Activated effector memory CD4-positive, alpha-beta T cell treated with anti-CD3 and anti-CD28 coated beads, Interleukin-2, amount 50 U/mL, for 16 hours (primary cell): ENCODE measurements at regions not wholly inside any gene's neighbourhood (a gene's known extent, or its start where the extent isn't known, plus 50 kb on each side); places are given as distances from the start of the nearest gene placed in this dataset.

Experiments used
- DNase-seq: peaks from one replicate; pipeline ENCODE4 v3.0.0-alpha.2; 2020

DNA sequence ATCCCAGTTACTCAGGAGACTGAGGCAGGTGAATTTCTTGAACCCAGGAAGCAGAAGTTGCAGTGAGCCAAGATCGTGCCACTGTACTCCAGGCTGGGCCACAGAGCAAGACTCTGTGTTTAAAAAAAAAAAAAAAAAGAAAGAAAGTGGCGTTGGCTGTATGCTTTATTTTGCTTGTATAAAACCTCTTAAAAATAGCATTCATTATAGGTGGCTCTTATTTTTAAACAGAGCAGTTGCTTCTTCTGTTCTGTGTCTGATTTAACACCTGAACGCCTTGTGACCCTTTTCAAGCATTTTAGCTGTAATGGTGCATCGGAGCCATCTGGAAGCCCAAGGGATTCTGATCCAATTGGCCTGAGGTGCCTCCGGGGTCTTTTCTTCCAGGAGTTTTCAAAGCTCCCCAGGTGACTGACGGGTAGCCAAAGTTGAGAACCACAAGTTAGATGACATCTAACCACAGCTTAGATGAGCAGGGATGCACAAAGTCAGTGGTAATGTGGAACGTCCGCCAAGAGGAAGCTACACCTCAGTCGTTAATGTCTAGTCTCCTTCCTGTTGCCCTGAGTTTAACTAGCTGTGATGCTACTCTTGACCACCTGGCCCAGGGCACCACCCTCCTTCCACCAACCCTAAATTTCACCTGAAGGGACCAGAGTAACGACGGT lies 274.6 kb upstream of the KLF6 start:
- no peak for DNase-seq

DNA sequence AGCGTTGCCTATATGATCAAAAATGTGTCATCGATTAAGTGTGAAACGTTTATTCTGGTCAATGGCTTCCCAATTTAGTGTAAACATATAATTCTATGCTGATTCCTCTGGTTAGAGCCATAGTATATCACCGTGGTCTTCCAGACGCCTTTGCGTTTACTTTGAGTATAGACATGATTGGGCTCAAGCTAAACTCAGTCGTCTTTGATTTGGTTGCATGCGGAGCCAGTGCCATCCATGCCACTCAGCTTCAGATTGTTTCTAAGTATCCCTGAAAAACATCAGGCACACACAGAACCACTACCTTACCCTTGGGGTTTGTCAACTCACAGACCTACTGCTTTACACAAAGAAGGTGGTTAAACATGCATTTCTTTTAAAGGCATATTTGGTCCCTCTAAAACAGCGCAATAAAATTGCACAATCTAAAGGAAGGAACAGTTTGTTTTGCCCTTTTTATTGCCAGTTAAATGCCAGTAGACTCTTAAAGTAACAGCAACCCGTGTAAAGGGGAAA lies 273.6 kb upstream of the KLF6 start:
- DNase-seq = no peak

DNA sequence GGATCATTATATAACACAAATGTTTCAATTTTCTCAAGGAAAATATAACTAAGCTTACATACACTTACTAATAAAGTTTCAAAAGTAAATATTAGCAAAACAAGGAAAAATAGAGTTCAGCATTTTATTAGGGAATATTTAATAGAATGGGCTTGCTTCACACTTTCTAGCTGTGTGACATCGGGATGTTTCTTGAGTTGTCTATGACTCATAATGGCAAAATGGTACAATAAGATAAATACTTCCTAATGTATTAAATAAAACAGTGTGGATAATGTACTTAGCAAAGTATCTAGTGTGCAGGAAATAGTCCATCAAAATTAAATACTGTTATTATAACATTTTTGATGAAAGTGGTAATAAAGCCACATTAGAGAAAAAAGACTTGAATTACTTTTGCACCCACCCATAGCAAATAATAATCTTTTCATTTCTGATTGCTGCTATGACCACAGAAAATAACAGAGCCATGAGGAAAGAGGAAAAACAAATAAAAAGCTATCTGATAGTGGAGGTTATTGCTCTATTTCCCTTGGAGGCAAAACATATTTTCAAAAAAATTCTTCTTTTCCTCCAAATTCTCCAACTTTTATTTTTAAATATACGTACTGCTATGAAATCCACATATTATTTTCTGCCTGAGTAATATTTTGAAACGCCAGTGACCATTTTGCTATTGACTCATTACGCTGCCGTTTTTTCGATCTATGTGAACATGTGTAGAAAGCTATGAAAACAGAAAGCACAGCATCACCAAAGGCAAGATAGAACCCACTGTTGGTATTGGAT lies 272.9 kb upstream of the KLF6 start:
- DNase-seq = no peak

DNA sequence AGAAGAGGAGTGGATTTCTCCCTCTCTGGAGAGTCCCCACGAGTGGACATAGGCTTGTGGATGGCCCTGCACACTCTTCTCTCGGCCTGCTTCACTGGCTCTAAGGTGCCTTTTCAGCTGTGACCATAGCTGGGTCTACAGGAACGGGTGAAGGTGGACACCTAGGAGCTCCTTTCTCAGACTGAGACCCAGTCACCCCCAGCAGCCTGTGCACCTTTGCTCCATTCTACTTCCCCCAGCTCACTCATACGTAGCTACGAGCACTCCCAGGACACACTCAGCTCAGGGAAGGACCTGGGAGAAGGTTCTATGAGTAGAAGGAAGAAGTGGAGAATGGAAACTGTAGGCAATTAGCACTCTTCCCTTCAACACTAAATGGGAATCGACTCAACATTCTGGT lies 272.0 kb upstream of the KLF6 start:
- no peak for DNase-seq

DNA sequence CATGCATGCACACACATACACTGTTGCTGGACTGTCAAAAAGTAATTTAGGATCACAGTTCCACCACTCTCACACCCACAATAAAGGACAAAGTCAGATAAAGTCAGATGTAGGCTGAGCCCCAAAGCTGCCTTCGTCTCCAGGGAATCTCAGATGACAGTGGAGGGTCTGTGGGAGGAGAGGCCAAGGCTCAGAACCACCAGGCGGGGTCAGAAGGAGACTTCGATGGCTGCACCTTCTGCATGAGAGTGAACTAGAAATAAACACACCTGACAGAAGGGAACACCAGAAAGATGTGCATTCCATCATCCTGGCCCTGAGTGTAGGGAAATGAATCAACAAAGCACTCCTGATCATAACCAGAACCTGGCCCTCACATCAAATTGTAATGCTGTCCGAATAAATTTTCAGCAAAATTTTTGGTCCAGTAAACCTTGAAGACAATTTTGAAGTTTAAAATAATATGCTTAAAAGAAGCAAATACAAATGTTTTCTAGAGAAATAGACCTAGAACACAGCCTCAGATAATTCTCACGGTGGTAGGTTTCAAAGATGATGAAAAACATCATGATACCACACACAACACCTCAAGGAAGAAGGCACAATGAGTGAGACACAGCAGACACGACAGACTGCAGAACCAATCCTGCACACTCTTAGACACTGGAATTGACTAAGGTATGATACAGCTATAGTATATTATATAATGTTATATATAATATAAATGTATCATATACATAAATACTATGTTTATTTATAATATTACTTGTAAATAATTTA lies 269.8 kb upstream of the KLF6 start:
- DNase-seq = no peak

DNA sequence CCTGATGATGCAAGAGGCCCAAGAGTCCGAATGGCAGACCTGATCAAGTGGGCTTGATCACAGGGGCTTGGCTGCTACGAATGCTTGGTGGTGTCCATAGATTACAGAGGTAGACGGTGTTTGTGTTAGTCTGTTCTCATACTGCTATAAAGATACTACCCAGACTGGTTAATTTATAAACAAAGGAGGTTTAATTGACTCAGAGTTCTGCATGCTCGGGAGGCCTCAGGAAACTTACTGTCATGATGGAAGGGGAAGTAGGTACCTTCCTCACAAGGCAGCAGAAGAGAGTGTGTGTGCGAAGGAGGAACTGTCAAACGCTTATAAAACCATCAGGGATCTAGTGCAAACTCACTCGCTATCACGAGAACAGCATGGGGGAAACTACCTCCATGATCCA lies 268.9 kb upstream of the KLF6 start:
- DNase-seq = no peak

DNA sequence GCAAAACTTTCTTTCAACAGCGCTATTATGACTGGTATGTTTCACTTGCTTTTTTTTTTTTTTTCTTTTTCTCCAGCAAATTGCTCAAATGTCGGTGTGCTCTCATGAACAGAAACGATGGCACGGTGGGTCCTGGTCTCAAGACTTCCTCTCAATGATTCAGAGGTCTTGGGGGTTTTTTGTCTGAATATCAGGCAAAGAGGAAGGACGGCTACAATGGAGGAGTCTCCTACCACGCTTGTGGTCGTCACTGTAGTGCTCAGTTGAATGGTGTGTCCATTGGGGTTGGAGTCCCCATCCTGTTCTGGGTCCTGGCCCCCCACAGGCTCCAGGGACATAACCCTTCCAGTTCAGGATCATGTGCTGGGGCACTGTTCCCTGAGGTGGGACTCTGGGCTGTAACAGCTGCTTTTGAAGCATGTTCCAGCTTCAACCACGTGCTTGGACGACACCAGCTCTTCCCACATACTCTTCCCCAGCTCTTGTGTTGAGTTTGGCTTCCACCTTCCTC lies 266.7 kb upstream of the KLF6 start:
- DNase-seq = no peak

DNA sequence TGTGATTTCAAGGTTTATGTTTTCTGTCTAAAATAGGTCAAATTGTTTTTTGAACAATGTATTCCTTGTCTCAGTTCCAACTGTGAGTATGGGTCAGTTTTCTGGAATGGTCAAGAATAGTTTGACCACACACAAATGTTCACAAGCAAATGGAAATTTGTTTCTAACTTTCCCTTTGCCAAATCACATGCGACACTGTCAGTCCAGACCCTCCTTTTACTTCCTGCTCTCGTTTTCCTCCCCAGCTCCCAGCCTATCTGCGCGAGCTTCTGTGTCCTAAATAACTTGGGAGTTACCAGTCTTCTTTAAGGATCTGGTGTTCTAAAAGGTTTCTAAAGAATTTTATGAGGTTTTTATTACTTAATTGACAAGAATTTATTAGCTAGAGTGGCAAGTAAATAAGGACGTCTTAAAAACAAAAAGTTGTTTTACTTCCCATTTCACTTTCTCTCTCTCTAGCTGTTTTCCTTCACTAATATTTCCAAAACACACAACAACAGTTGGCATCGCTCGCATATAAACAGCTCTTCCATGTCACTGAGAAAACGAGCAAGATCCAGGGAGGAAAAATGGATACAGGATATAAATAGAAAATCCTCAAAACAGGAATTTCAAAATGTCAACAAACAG lies 266.1 kb upstream of the KLF6 start:
- no peak for DNase-seq

DNA sequence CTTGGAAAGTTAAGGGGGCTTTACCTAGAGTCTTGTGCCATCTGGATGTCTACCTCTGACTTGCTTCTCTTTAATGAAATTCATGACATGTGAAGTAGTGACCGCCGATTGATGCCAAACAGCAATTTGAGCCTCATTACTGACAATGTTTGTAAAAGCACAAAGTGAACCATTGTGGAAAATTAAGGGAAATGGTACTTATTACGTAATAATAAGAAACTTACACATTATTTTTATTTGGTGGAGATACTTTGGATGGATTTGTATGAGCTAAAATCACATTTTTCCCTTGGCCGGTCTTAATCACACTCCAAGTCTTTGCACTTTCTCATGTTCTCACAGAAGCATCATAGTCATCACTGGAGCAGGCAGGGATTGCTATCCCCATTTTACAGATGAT lies 265.1 kb upstream of the KLF6 start:
- no peak for DNase-seq

DNA sequence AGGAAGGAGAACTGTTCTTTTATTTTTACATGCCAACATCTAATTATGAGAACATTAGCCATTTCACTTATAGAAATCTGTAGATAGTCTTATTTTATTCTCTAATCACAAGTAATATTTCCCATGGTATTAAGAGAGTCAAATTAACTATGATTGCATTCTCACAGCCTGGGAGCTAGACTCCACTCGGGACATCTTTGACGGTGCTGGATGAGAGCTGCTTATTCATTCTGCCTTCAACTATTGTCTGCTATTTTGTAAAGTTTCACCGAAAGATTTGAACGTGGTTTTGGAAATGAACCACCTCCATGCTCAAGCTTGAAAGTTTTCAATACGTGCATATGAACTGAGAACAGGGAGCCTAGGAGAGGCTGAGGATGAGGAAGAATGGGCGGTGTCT lies 264.3 kb upstream of the KLF6 start:
- no peak for DNase-seq

DNA sequence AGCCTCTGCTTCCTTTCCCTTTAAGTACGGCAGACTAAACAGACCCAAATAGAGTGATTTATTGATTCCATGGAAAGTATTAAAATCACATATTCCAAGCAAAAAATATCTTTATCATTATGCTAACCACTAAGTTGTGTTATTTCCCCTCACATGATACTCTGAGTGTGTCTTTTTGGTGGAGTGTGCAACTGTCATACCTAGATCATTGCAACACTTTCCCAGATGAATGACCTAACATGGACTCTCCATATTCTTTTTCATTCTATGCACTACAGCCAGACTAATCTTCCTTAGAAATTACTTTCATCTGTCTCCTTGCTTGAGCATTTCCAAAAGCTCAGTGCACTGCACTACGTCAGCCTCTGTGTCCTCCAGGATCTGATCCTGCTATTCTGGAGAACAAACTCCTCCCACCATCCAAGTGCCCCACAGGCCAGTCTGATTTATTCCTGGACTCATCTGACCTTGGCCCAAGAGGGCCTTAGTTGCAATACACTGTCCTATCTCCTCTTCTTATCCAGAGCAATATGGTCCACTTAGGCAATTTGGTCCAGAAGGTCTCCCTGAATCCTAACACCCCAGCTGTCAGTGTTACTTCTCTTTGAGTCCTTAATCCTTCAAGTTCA lies 263.3 kb upstream of the KLF6 start:
- no peak for DNase-seq

DNA sequence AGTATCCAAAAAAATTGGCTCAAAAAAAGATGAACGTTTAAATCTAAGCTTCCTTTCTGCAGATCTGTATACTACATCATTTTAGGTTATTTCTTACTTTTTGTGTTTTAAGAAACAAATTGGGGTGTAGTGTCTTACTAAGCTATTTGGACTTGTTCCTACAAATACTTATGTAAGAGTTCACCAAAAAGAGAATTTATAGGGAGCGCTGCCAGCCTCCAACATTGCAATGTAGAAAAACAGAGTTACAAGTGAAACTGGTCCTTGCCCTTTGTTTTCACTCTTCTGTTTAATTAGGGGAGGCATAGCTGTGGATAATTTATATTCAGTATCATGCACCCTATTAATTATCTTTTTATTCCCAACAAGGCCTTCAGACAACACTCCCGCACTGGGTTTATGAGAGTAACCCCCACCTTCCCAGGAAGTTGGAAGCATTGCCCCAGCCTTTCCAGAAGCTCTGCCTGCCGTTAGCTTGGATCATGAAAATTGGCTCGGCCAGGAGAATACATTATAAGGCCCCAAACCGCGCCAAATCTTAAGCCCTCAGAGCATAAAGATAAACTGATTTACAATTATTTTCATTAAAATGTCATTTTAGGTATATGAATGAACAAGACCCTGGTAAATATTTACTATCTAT lies 261.8 kb upstream of the KLF6 start:
- DNase-seq = no peak

DNA sequence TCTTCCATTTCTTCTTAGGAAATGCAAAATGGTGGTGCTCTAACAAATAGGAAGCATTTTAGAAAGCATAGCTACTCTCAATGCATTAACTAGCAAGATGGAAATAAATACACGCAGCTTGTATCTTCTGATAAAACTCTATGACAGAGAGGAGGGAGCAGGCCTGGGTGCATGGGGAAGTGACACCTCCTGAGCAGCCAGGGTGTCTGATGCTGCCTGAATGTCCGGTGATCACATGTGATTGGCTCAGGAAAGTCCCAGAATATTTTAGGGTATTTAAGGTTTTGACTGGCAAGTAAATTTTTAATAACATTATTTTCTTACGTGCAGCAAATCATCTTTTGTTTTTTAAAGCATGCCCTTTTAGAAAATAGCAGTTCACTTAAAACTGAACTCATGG lies 261.0 kb upstream of the KLF6 start:
- DNase-seq = no peak

DNA sequence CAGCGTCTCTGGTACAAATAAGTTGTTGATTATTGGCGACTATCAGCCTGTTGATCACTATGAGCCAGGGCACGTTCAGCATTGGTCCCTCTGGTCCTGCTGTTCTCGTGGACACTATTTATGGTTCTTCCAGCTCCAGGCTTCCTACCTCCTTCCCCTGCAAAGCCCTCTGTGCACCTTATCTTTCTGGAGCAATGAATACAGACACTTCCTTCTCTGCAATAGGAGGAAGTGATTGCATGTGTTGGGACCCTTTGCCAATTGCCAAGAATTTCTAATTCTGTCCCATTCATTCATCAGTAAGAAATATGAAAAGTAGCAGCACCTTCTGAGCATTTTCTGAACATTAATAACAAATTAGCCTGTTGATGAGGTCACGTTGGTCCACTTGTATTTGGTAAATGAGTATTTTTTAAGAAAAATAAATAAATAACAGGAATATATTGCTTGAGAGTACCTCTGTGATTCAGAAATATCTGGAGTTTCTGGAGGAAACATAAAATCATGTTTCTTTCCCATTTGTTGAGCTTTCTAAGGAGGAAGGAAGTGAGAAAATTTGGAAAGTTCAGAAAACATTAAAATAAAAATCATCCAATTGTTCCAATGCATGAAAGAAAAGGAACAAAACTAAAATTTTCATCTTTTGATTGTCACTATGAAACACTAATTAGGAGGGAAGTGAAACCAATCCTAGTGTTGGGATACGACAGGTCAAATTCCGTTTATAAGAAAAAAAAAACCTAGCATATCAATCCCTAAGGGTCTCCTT lies 259.1 kb upstream of the KLF6 start:
- DNase-seq = no peak

DNA sequence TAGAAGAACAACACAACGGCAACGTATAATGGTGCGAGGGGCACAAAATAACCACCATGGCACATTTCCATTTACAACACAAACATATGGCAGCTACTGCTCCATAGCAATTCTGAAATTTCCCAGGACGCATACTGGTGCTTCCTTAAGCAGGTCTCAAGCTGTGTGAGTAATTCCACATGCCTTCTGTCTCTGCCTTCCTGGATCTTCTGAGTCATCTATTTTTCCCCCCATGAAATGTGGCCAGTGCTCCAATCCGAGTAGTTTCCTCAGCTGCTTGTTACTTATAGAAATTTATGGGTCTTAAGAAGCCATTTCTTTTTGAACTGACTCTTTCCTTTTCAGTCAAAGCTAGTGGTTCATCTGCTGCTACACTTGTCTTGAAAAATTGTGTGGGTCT lies 256.6 kb upstream of the KLF6 start:
- DNase-seq = no peak

DNA sequence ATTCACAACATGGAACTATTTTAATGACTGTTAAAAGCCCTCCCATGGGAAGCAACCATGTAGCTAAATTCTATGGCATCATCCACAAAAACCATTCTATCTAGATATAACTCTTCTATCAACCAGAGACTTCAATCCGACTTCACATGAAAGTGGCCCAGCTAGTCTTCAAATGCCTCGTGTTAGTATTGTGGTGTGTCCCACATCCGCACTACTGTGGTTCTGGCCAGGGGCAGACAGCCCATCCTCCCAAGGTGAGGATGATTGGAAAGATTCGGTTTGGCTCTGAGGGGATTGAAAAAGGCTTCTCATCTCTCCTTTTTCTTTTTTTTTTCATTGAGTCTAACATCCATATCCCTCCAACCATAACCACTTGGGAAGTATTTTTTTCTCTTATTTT lies 253.0 kb upstream of the KLF6 start:
- no peak for DNase-seq

DNA sequence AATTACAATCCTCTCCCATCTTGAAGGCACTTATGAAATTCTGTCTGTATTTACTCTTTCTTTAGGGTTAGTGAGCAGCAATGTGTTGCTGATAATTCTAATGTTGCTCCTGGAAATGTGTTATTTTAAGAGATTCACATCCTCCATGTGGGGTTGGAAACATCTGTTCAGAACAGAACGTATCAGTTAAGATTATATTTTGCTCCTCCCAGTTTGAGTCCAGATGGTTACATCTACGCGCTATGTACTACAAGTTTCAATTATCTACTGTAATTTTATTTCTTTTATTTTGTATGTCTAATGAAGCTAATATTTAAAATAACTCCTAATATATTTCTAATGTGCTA lies 250.6 kb upstream of the KLF6 start:
- DNase-seq = no peak

DNA sequence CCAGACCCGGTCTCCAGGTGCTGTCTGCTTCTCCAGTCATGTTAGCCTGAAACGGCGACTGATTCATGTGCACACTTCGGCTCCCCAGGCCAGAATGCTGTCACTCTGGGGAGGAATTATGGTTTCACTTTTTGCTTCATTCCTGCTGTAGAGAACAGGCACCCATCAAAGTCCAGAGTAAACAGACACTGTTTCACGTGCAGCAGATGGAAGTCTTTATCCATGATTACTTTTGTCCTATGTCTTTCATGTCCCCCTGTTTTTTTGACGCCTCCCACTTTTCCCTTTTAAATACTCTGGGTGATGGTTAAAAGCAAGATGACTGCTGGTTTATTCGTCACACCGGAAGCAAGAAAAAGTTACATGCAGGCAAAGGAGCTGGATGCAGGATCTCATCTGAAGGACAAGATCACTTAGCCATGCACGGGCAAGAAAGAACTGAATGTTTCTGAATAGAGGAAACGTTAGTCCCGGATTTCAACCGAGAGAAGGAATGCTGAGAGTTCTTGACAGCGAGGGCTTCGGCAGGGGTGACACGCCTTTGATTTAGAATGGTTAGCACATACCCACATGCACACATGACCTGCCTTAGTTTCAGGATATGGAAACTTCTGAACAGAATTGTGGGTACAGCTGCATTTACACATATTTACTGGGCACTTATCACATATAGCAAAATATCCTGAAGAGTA lies 250.0 kb upstream of the KLF6 start:
- no peak for DNase-seq

DNA sequence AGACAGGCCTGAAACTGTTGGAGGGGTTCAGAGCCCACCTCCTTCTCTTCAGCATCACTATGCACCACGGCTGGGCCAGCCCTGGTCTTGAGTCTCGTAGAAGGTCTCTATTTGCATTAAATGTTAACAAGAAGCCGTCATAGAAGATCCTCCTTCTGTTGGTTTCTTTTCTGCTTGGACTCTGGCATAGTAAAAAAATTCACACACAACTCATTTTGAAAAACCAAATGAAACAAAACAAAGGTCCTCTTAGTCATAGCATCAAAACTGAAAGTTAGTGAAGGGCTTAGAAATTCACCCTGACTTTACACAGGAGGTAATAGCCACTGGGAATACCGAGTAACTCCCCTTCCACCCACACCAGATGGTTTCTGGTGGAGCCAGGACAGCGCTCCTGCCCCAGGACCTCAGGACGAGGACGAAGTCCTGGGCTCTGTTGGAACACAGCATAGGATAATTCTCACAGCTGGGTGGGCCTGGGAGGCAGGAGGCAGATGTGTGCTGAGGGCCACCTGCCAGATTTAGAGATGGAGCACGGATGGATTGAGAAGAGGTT lies 248.4 kb upstream of the KLF6 start:
- DNase-seq = no peak

DNA sequence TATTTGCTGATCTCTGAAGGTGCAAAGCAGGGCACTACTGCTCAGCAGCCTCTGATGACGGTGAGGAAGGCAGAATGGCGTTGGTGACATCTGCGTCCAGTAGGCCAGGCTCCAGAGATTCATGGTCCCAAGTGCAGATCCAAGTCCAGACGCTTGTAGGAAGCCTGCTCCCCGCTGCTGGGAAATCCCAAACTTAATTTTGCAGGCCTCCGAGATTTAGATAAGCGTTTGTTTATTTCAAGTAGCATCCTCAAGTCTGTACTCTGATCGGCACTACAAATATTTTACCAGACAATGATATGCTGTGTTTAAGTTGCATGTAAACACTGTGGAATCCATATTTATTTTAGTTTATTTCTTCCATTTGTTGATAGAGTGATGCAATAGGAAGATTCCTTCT lies 244.9 kb upstream of the KLF6 start:
- no peak for DNase-seq
